ENCODE measurements at regions not wholly inside any gene's neighbourhood (a gene's known extent, or its start where the extent isn't known, plus 50 kb on each side); places are given as distances from the start of the nearest gene placed in this dataset.
"Not testable (repeated sequence)": the region's sequence is repeated elsewhere in the genome, so short reads cannot be mapped to it uniquely, and the experiment has no call there.

DNA sequence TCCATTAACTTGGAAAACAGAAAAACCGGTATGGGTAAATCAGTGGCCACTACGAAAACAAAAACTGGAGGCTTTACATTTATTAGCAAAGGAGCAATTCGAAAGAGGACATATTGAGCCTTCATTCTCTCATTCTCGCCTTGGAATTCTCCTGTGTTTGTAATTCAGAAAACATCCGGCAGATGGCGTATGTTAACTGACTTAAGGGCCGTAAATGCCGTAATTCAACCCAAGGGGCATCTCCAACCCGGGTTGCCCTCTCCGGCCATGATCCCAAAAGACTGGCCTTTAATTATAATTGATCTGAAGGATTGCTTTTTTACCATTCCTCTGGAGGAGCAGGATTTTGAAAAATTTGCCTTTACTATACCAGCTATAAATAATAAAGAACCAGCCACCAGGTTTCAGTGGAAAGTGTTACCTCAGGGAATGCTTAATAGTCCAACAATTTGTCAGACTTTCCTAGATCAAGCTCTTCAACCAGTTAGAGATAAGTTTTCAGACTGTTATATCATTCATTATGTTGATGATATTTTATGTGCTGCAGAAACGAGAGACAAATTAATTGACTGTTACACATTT, 160.9 kb downstream of the GPX5 start:
- CTCF ChIA-PET, result interaction anchor here (0.7 kb wide), 1 partner anchor 884 kb away, joined by 3 read pairs; no protein-coding TSS in a partner anchor

GRCh38 chr6:28687309-28687981, 161.8 kb downstream of the GPX5 start:
- H3K4me2 ChIP-seq, ATAC-seq, H3K4me1 ChIP-seq, H3K4me3 ChIP-seq, H3K27ac ChIP-seq, CTCF ChIA-PET, H3K9me3 ChIP-seq, FAIRE-seq, POLR2A ChIA-PET: not testable (repeated sequence)
- peak in 1 of 2 experiments; percentile 13 for DNase-seq (ENCODE audit: low read depth in 1 of 2, low spot score in 1 of 2)
- WGBS (ENCODE audit: missing lambda C conversion rate), result 64% methylated on average over 7 of the region's 7 CpGs

More for the DNA sequence above, 160.9 kb downstream of the GPX5 start:
- DNase-seq (ENCODE audit: low read depth in 1 of 2, low spot score in 1 of 2), result peak in 1 of 2 experiments; percentile 66
- H3K9me3 ChIP-seq, H3K4me3 ChIP-seq, H3K4me1 ChIP-seq, FAIRE-seq, POLR2A ChIA-PET, ATAC-seq, H3K27ac ChIP-seq: not testable (repeated sequence)
- 1% methylated on average over 11 of the region's 11 CpGs for WGBS (ENCODE audit: missing lambda C conversion rate)
- TF ChIP-seq, protein P1, sequence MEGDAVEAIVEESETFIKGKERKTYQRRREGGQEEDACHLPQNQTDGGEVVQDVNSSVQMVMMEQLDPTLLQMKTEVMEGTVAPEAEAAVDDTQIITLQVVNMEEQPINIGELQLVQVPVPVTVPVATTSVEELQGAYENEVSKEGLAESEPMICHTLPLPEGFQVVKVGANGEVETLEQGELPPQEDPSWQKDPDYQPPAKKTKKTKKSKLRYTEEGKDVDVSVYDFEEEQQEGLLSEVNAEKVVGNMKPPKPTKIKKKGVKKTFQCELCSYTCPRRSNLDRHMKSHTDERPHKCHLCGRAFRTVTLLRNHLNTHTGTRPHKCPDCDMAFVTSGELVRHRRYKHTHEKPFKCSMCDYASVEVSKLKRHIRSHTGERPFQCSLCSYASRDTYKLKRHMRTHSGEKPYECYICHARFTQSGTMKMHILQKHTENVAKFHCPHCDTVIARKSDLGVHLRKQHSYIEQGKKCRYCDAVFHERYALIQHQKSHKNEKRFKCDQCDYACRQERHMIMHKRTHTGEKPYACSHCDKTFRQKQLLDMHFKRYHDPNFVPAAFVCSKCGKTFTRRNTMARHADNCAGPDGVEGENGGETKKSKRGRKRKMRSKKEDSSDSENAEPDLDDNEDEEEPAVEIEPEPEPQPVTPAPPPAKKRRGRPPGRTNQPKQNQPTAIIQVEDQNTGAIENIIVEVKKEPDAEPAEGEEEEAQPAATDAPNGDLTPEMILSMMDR (IDR thresholded peaks at IDR 0.05), result peak; percentile 63
- TF ChIP-seq RAD21 (conservative IDR thresholded peaks at IDR 0.05 in 1 of 2, IDR thresholded peaks at IDR 0.05 in 1 of 2), result peak; percentile 72 to 76
- TF ChIP-seq SMC3 (IDR thresholded peaks at IDR 0.05), result peak; percentile 66
- peak overlapping the region; percentile 64 for H3K4me2 ChIP-seq

- FAIRE-seq; H3K9me3 ChIP-seq; H3K4me3 ChIP-seq; H3K4me1 ChIP-seq; CTCF ChIA-PET; POLR2A ChIA-PET; H3K27ac ChIP-seq; H3K4me2 ChIP-seq; ATAC-seq; DNase-seq (ENCODE audit: low read depth in 1 of 2, low spot score in 1 of 2): not testable (repeated sequence)
- WGBS (ENCODE audit: missing lambda C conversion rate), result 35% methylated on average over 4 of the region's 4 CpGs
Measured at GRCh38 chr6:28691991-28692390, 166.3 kb downstream of the GPX5 start.

- TF ChIP-seq, protein P2, sequence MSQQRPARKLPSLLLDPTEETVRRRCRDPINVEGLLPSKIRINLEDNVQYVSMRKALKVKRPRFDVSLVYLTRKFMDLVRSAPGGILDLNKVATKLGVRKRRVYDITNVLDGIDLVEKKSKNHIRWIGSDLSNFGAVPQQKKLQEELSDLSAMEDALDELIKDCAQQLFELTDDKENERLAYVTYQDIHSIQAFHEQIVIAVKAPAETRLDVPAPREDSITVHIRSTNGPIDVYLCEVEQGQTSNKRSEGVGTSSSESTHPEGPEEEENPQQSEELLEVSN (IDR thresholded peaks at IDR 0.05; ENCODE audit: borderline replicate concordance, low read depth), result no peak
- TF ChIP-seq POLR2A (IDR thresholded peaks at IDR 0.05; ENCODE audit: low read length), result no peak
- no peak for TF ChIP-seq MAZ (IDR thresholded peaks at IDR 0.05; ENCODE audit: borderline replicate concordance, low read depth, low read length)
- TF ChIP-seq FOSL2 (IDR thresholded peaks at IDR 0.05), result no peak
- TF ChIP-seq FOSL2 (CRISPR knock-in tag; IDR thresholded peaks at IDR 0.05), result no peak
- no peak for TF ChIP-seq PBX3 (IDR thresholded peaks at IDR 0.05)
- TF ChIP-seq POLR2AphosphoS2 (conservative IDR thresholded peaks at IDR 0.05; ENCODE audit: low read length), result no peak
- no peak for TF ChIP-seq EP300 (IDR thresholded peaks at IDR 0.05)
- TF ChIP-seq ZSCAN20 (CRISPR knock-in tag; IDR thresholded peaks at IDR 0.05), result no peak
- TF ChIP-seq, protein P3, sequence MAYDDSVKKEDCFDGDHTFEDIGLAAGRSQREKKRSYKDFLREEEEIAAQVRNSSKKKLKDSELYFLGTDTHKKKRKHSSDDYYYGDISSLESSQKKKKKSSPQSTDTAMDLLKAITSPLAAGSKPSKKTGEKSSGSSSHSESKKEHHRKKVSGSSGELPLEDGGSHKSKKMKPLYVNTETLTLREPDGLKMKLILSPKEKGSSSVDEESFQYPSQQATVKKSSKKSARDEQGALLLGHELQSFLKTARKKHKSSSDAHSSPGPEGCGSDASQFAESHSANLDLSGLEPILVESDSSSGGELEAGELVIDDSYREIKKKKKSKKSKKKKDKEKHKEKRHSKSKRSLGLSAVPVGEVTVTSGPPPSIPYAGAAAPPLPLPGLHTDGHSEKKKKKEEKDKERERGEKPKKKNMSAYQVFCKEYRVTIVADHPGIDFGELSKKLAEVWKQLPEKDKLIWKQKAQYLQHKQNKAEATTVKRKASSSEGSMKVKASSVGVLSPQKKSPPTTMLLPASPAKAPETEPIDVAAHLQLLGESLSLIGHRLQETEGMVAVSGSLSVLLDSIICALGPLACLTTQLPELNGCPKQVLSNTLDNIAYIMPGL (CRISPR knock-in tag; IDR thresholded peaks at IDR 0.05; ENCODE audit: borderline replicate concordance), result no peak
- no peak for TF ChIP-seq FOSB (CRISPR knock-in tag; IDR thresholded peaks at IDR 0.05)
- TF ChIP-seq CEBPB (IDR thresholded peaks at IDR 0.05), result no peak
- no peak for TF ChIP-seq HEYL (CRISPR knock-in tag; IDR thresholded peaks at IDR 0.05)
- TF ChIP-seq, protein P4, sequence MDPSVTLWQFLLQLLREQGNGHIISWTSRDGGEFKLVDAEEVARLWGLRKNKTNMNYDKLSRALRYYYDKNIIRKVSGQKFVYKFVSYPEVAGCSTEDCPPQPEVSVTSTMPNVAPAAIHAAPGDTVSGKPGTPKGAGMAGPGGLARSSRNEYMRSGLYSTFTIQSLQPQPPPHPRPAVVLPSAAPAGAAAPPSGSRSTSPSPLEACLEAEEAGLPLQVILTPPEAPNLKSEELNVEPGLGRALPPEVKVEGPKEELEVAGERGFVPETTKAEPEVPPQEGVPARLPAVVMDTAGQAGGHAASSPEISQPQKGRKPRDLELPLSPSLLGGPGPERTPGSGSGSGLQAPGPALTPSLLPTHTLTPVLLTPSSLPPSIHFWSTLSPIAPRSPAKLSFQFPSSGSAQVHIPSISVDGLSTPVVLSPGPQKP (IDR thresholded peaks at IDR 0.05; ENCODE audit: low read depth, low read length), result no peak
- no peak for TF ChIP-seq GATA3 (IDR thresholded peaks at IDR 0.05; ENCODE audit: borderline replicate concordance)
- no peak for TF ChIP-seq KDM1A (IDR thresholded peaks at IDR 0.05; ENCODE audit: low read depth)
- no peak for FAIRE-seq
- H3K9me3 ChIP-seq, result no peaks in the 10 kb centered on the region
- peak in 1 of 2 experiments; percentile 12 for DNase-seq (ENCODE audit: low read depth in 1 of 2, low spot score in 1 of 2)
- 91% methylated on average over 23 of the region's 23 CpGs for WGBS (ENCODE audit: missing lambda C conversion rate)
- ChIA-PET CTCF (interaction anchor here (0.8 to 1.3 kb wide), 3 partner anchors 8 to 101 kb away, joined by 3 to 6 read pairs (median 3); no protein-coding TSS in a partner anchor), POLR2A (no interaction called here)
- no peak; a peak in 1 of 6 replicates for ATAC-seq
- no peak overlapping the region for H3K4me2 ChIP-seq
- no peaks in the 10 kb centered on the region for H3K4me1 ChIP-seq
- H3K4me3 ChIP-seq, result no peak overlapping the region
- H3K27ac ChIP-seq, result no peak overlapping the region
Measured at GRCh38 chr6:28693033-28693750, 167.5 kb downstream of the GPX5 start.

Measured in A549 (cell line).